CD4-positive, alpha-beta T cell treated with Interleukin-4 for 1 hour (primary cell): ENCODE measurements at regions not wholly inside any gene's neighbourhood (a gene's known extent, or its start where the extent isn't known, plus 50 kb on each side); places are given as distances from the start of the nearest gene placed in this dataset.

Experiments used
- DNase-seq, 2 donors: peaks; one replicate each; pipeline ENCODE4 v3.0.0-alpha.2; 2020 to 2022

GRCh38 chr6:104019075-104019753, 840.5 kb downstream of the HACE1 start:
- DNase-seq, result no peak

GRCh38 chr6:104017410-104018381, 842.0 kb downstream of the HACE1 start:
- no peak for DNase-seq

- no peak for DNase-seq
Observed at GRCh38 chr6:104014163-104014959, 845.4 kb downstream of the HACE1 start.

- DNase-seq, result no peak
Observed at GRCh38 chr6:104013312-104013971, 846.3 kb downstream of the HACE1 start.

- DNase-seq, result no peak
Observed at GRCh38 chr6:104010897-104011296, 848.8 kb downstream of the HACE1 start.

- no peak for DNase-seq
Observed at GRCh38 chr6:104003803-104004516, 855.8 kb downstream of the HACE1 start.

- no peak for DNase-seq
Observed at GRCh38 chr6:103995571-103995970, 864.1 kb downstream of the HACE1 start.

- DNase-seq, result no peak
Observed at GRCh38 chr6:103983860-103984259, 875.9 kb downstream of the HACE1 start.

GRCh38 chr6:103983011-103983410, 876.7 kb downstream of the HACE1 start:
- no peak for DNase-seq

GRCh38 chr6:103982574-103982973, 877.1 kb downstream of the HACE1 start:
- DNase-seq, result no peak

GRCh38 chr6:103979308-103979707, 880.4 kb downstream of the HACE1 start:
- DNase-seq, result no peak

- no peak for DNase-seq
Observed at GRCh38 chr6:103937389-103937788, 922.3 kb downstream of the HACE1 start.

- no peak for DNase-seq
Observed at GRCh38 chr6:103925317-103925716, 934.4 kb downstream of the HACE1 start.

- DNase-seq, result no peak
Observed at GRCh38 chr6:103910018-103910417, 949.7 kb downstream of the HACE1 start.

GRCh38 chr6:103908898-103909297, 950.8 kb downstream of the HACE1 start:
- no peak for DNase-seq

GRCh38 chr6:103895136-103895535, 964.6 kb downstream of the HACE1 start:
- DNase-seq, result no peak

GRCh38 chr6:103893141-103893581, 966.6 kb downstream of the HACE1 start:
- DNase-seq, result no peak

- no peak for DNase-seq
Observed at GRCh38 chr6:103886951-103887350, 972.8 kb downstream of the HACE1 start.

GRCh38 chr6:103885446-103885845, 974.3 kb downstream of the HACE1 start:
- DNase-seq, result no peak

GRCh38 chr6:103879800-103880199, 979.9 kb downstream of the HACE1 start:
- DNase-seq, result no peak

GRCh38 chr6:103875221-103875620, 984.5 kb downstream of the HACE1 start:
- DNase-seq, result no peak

- no peak for DNase-seq
Observed at GRCh38 chr6:103874575-103874974, 985.1 kb downstream of the HACE1 start.
